GM12878 (cell line): ENCODE measurements at regions not wholly inside any gene's neighbourhood (a gene's known extent, or its start where the extent isn't known, plus 50 kb on each side); places are given as distances from the start of the nearest gene placed in this dataset.

Experiments
- ATAC-seq: fragments of 200-7000 bp; cut with Tn5 transposase; 3 replicates; pipeline ENCODE4 v1.9.1; 2020; ENCODE audit warnings: mild to moderate bottlenecking, moderate library complexity
- BruUV-seq: library from RNA; stranded (reverse); fragments of 400-500 nt; replicated peaks from 2 replicates; lab custom pipeline; 2021; lab: Mats Ljungman, UMichigan
- CTCF ChIA-PET: fragments of 300-600 bp; sonication (Branson Sonifier 250); formaldehyde crosslinking; extraction: SDS; loops from one replicate; lab custom pipeline; 2021; ENCODE audit warnings: inconsistent platforms; lab: Yijun Ruan, JAX
- POLR2A ChIA-PET: fragments of 350-600 bp; formaldehyde crosslinking; extraction: SDS; loops from one replicate; lab custom pipeline; 2021; ENCODE audit warnings: inconsistent platforms; lab: Charles Lee
- RAD21 ChIA-PET: fragments of 300-600 bp; sonication (Branson Sonifier 250); formaldehyde crosslinking; loops from one replicate; lab custom pipeline; 2023; ENCODE audit warnings: antibody characterized with exemption; ENCODE audit not compliant: unreplicated experiment; lab: Charles Lee
- SMC1A ChIA-PET: fragments of 300-600 bp; sonication (Branson Sonifier 250); formaldehyde crosslinking; loops from one replicate; lab custom pipeline; 2023; ENCODE audit not compliant: unreplicated experiment, uncharacterized antibody; lab: Charles Lee
- DNase-seq: peaks from one replicate; pipeline ENCODE4 v3.0.0-alpha.2; 2011; ENCODE audit warnings: low read depth, low spot score
- FAIRE-seq: peaks from 3 replicates; lab custom pipeline; 2011; peaks lifted over from hg19 to GRCh38; lab: Jason Lieb, UNC
- H2AFZ ChIP-seq: 2 replicates; pipeline ENCODE4 v1.6.0; 2011; ENCODE audit warnings: low read depth, low read length, control low read depth; ENCODE audit not compliant: control insufficient read depth
- H3K27ac ChIP-seq: 2 replicates; pipeline ENCODE4 v1.5.1; 2011; ENCODE audit warnings: control low read depth; ENCODE audit not compliant: control insufficient read depth, insufficient read depth
- H3K27me3 ChIP-seq, 2 experiments: replicated peaks in 1 of 2; 2 replicates each; pipeline versions ENCODE4 v1.6.0 to v1.6.1; 2011; ENCODE audit warnings: low read length in 1 of 2; ENCODE audit not compliant: control insufficient read depth in 2 of 2, insufficient read depth in 2 of 2
- H3K36me3 ChIP-seq, 2 experiments: 2 replicates each; pipeline ENCODE4 v1.5.1; 2011; ENCODE audit warnings: low read length in 1 of 2; ENCODE audit not compliant: control insufficient read depth in 2 of 2, insufficient read depth in 2 of 2
- H3K4me1 ChIP-seq: 2 replicates; pipeline ENCODE4 v1.6.1; 2011; ENCODE audit warnings: mild to moderate bottlenecking, low read length, moderate library complexity, mixed read lengths; ENCODE audit not compliant: control insufficient read depth, insufficient read depth
- H3K4me2 ChIP-seq: 2 replicates; pipeline ENCODE4 v1.6.0; 2011; ENCODE audit warnings: control low read depth; ENCODE audit not compliant: control insufficient read depth, insufficient read depth
- H3K4me3 ChIP-seq: fragments of 200-600 bp; sonication (generic); 2 replicates; pipeline ENCODE4 v1.5.1; 2016
- H3K79me2 ChIP-seq: 2 replicates; pipeline ENCODE4 v1.6.0; 2011; ENCODE audit warnings: low read length; ENCODE audit not compliant: control insufficient read depth, insufficient read depth
- H3K9ac ChIP-seq: 2 replicates; pipeline ENCODE4 v1.8.0; 2011; ENCODE audit warnings: low read length, control low read depth, mixed read lengths; ENCODE audit not compliant: control insufficient read depth, insufficient read depth
- H3K9me3 ChIP-seq: replicated peaks from 3 replicates; pipeline ENCODE4 v1.5.1; 2011; ENCODE audit warnings: mild to moderate bottlenecking, low read length; ENCODE audit not compliant: control insufficient read depth, insufficient read depth
- H4K20me1 ChIP-seq: 2 replicates; pipeline ENCODE4 v1.6.0; 2011; ENCODE audit not compliant: control insufficient read depth, insufficient read depth
- BCL11A ChIP-seq: IDR thresholded peaks from 2 replicates; pipeline ENCODE4 v1.6.1; 2011; ENCODE audit warnings: low read depth, low read length
- BMI1 ChIP-seq: fragments of 450-650 bp; IDR thresholded peaks from 2 replicates; pipeline ENCODE4 v1.6.1; 2016; ENCODE audit warnings: mild to moderate bottlenecking, moderate library complexity, borderline replicate concordance
- CBX3 ChIP-seq: fragments of 200-600 bp; sonication (generic); IDR thresholded peaks from 2 replicates; pipeline ENCODE4 v1.6.1; 2016; ENCODE audit warnings: low read depth, borderline replicate concordance
- ELK1 ChIP-seq: IDR thresholded peaks from 2 replicates; pipeline ENCODE4 v1.6.1; 2012; ENCODE audit warnings: low read depth, low read length, improper control_type of control experiment
- HCFC1 ChIP-seq: fragments of 150-350 bp; IDR thresholded peaks from 2 replicates; pipeline ENCODE4 v1.6.1; 2014; ENCODE audit warnings: low read length
- MYB ChIP-seq: fragments of 150-350 bp; IDR thresholded peaks from 2 replicates; pipeline ENCODE4 v1.6.1; 2014; ENCODE audit warnings: mild to moderate bottlenecking, low read depth, low read length, borderline replicate concordance
- NFXL1 ChIP-seq: fragments of 450-650 bp; IDR thresholded peaks from 2 replicates; pipeline ENCODE4 v1.6.1; 2017; ENCODE audit warnings: antibody characterized with exemption, mild to moderate bottlenecking, borderline replicate concordance
- NRF1 ChIP-seq: conservative IDR thresholded peaks from 2 replicates; pipeline ENCODE4 v1.6.1; 2011; ENCODE audit warnings: mild to moderate bottlenecking, low read depth, low read length, improper control_type of control experiment
- PAX5 ChIP-seq: IDR thresholded peaks from 2 replicates; pipeline ENCODE4 v1.6.1; 2011; ENCODE audit warnings: low read depth, low read length, borderline replicate concordance
- POLR2A ChIP-seq: IDR thresholded peaks from 2 replicates; pipeline ENCODE4 v1.6.1; 2011; ENCODE audit warnings: low read depth, mild to moderate bottlenecking, low read length
- PRDM15 ChIP-seq: fragments of 450-650 bp; formaldehyde crosslinking; IDR thresholded peaks from 2 replicates; pipeline ENCODE4 v1.4.0; 2020; ENCODE audit warnings: mild to moderate bottlenecking, moderate library complexity
- RELA ChIP-seq: fragments of 450-650 bp; IDR thresholded peaks from 2 replicates; pipeline ENCODE4 v1.8.0; 2014; ENCODE audit warnings: borderline replicate concordance; ENCODE audit not compliant: partially characterized antibody
- RFX5 ChIP-seq: IDR thresholded peaks from 2 replicates; pipeline ENCODE4 v1.6.1; 2011; ENCODE audit warnings: low read depth, low read length, improper control_type of control experiment
- SMC3 ChIP-seq: IDR thresholded peaks from 2 replicates; pipeline ENCODE4 v1.6.1; 2011; ENCODE audit warnings: low read length, improper control_type of control experiment, borderline replicate concordance
- USF2 ChIP-seq: IDR thresholded peaks from 2 replicates; pipeline ENCODE4 v1.6.1; 2011; ENCODE audit warnings: low read depth, low read length, improper control_type of control experiment, borderline replicate concordance
- WGBS: methylation state at CpG from one replicate; pipeline ENCODE4 v1.1.6; 2016; ENCODE audit warnings: low lambda C conversion rate; ENCODE audit not compliant: insufficient replicate concordance, insufficient coverage; ENCODE audit errors: missing lambda C conversion rate; 5-methylcytosine and 5-hydroxymethylcytosine counted together
- in situ Hi-C: fragments of 300-500 bp; cut with MboI; formaldehyde crosslinking; loops from 9 replicates; pipeline ENCODE4 v1.14.3; 2018; ENCODE audit warnings: mixed read lengths
- intact Hi-C: fragments of 100-400 bp; cut with micrococcal nuclease; formaldehyde crosslinking; loops from one replicate; pipeline ENCODE4 v1.14.2; 2022; ENCODE audit not compliant: unreplicated experiment

- TF ChIP-seq NRF1 (no peak), RFX5 (no peak), RELA (no peak), BCL11A (no peak)
- Histone ChIP-seq H3K4me1 (no peaks in the 10 kb centered on the region), H3K79me2 (no peaks in the 10 kb centered on the region), H3K9ac (no peak overlapping the region), H4K20me1 (no peaks in the 10 kb centered on the region), H3K27me3 (no peaks in the 10 kb centered on the region), H3K9me3 (no peaks in the 10 kb centered on the region), H3K4me2 (no peak overlapping the region), H3K36me3 (no peaks in the 10 kb centered on the region), H3K4me3 (no peak overlapping the region), H3K27ac (no peak overlapping the region), H2AFZ (no peak overlapping the region)
- ChIA-PET POLR2A (no interaction called here), RAD21 (no interaction called here), CTCF (interaction anchor here (0.8 kb wide), 1 partner anchor 17 kb away, joined by 3 read pairs; no protein-coding TSS in a partner anchor), SMC1A (no interaction called here)
- ATAC-seq (no peak), DNase-seq (no peak), FAIRE-seq (no peak)
- BruUV-seq: no TSS peak
- in situ Hi-C loops (no loop called here), intact Hi-C loops (no loop called here)
- WGBS: 47% methylated on average over 11 of the region's 11 CpGs
Measured at GRCh38 chr9:113790093-113790492, 86.0 kb upstream of the ZNF618 start.

- H3K9ac ChIP-seq: no peak overlapping the region
- no peaks in the 10 kb centered on the region for H3K36me3 ChIP-seq
- in situ Hi-C loops (no loop called here), intact Hi-C loops (no loop called here)
- H3K9me3 ChIP-seq: no peaks in the 10 kb centered on the region
- no TSS peak for BruUV-seq
- POLR2A ChIA-PET: no interaction called here
- SMC1A ChIA-PET: no interaction called here
- no peak overlapping the region for H3K4me3 ChIP-seq
- H3K27me3 ChIP-seq: no peaks in the 10 kb centered on the region
- H4K20me1 ChIP-seq: no peaks in the 10 kb centered on the region
- H2AFZ ChIP-seq: no peak overlapping the region
- no peak overlapping the region for H3K27ac ChIP-seq
- H3K79me2 ChIP-seq: no peaks in the 10 kb centered on the region
- no peaks in the 10 kb centered on the region for H3K4me1 ChIP-seq
- H3K4me2 ChIP-seq: no peak overlapping the region
- no peak for DNase-seq
- 21% methylated on average over 9 of the region's 9 CpGs for WGBS
- CTCF ChIA-PET: no interaction called here
- no peak for FAIRE-seq
- RAD21 ChIA-PET: no interaction called here
- ATAC-seq: no peak
- no peak for TF ChIP-seq POLR2A
- TF ChIP-seq HCFC1: no peak
- no peak for TF ChIP-seq NFXL1
- no peak for TF ChIP-seq BMI1
- no peak for TF ChIP-seq USF2
- TF ChIP-seq MYB: no peak
- no peak for TF ChIP-seq CBX3
- no peak for TF ChIP-seq SMC3
- no peak for TF ChIP-seq ELK1
- no peak for TF ChIP-seq PAX5
- TF ChIP-seq PRDM15 (CRISPR knock-in tag): no peak
Measured at GRCh38 chr9:113793558-113793957, 82.6 kb upstream of the ZNF618 start.
